Pulmonary artery endothelial cell (primary cell): ENCODE measurements at regions not wholly inside any gene's neighbourhood (a gene's known extent, or its start where the extent isn't known, plus 50 kb on each side); places are given as distances from the start of the nearest gene placed in this dataset.
A peak's percentile ranks its signal among the peaks of the same experiment; 100 is the strongest.
"Not testable (repeated sequence)": the region's sequence is repeated elsewhere in the genome, so short reads cannot be mapped to it uniquely, and the experiment has no call there.

Experiments used
- DNase-seq: peaks from one replicate; pipeline ENCODE4 v3.0.0-alpha.2; 2011; ENCODE audit warnings: low read depth, low spot score

GRCh38 chr3:39558775-39559306 is 91.4 kb downstream of the MOBP start:
- no peak for DNase-seq

- no peak for DNase-seq
These were observed 92.1 kb downstream of the MOBP start for GRCh38 chr3:39559543-39559942.

- no peak for DNase-seq
These were observed 101.0 kb downstream of the MOBP start for GRCh38 chr3:39568508-39568907.

DNA sequence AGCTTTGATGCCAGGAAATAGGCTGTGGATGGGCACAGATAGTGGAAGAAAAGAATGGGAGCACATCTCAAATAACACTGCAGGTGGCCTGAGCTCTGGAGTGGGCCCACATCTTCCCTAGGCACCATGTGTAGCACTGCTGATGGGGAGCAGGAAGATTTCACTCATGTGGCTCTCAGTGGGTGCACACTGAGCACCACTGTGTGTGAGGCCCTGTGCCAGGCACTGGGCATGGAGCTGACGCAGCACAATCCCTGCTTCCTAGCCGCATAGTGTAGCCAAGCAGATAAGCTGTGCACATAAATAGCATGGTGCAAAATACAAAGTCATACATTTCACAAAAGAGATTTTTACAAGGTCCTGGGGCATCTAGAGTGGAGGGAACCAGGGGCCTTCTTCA is 101.6 kb downstream of the MOBP start:
- DNase-seq, result no peak

DNA sequence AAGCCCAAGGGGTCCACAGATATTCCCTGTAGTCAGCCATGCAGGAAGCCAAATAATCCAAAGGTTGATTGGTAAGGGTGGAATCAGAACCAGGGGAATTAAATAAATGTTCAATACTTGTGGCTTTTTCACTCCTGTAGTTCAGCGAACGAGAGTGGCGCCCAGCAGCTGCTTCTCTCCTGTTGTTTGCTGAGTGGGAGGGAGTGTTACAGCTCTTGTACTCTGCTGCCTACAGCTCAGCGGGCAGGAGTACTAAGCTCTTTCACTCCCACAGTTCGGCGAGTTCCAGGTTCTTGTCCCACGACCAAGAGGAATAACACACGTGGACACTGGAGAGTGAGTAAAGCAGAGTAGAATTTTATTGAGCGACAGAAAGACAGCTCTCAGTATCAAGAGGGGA is 105.9 kb downstream of the MOBP start:
- no peak for DNase-seq

GRCh38 chr3:39577541-39577940 is 110.1 kb downstream of the MOBP start:
- DNase-seq, result no peak

DNA sequence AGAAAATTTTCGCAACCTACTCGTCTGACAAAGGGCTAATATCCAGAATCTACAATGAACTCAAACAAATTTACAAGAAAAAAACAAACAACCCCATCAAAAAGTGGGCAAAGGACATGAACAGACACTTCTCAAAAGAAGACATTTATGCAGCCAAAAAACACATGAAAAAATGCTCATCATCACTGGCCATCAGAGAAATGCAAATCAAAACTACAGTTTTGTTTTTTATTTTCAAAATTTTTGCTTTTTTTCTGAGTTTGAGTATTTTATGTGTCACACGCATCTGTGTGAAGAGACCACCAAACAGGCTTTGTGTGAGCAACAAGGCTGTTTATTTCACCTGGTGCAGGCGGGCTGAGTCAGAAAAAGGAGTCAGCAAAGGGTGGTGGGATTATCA is 118.7 kb downstream of the MOBP start:
- DNase-seq, result not testable (repeated sequence)

- DNase-seq, result no peak
These were observed 119.6 kb downstream of the MOBP start for GRCh38 chr3:39587113-39587512.

DNA sequence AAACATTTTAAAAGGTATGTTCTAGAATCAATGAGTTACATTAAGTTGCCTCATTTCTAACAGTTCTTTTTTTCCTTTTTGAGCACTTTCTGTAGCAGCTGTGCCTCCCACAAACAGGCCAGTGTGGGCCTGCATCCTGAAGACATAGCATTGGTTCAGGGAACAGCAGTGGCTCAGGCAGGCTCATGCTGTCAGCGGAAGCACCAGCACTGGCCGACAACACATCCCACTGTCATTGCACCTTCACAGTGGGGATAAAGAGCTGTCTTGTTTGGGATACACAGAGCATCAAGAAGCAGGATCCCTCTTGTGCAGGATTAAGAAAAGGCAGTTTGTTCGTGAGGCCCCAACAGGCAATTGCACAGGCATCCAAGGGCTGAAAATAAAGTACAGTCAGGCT is 123.3 kb downstream of the MOBP start:
- DNase-seq, result no peak

DNA sequence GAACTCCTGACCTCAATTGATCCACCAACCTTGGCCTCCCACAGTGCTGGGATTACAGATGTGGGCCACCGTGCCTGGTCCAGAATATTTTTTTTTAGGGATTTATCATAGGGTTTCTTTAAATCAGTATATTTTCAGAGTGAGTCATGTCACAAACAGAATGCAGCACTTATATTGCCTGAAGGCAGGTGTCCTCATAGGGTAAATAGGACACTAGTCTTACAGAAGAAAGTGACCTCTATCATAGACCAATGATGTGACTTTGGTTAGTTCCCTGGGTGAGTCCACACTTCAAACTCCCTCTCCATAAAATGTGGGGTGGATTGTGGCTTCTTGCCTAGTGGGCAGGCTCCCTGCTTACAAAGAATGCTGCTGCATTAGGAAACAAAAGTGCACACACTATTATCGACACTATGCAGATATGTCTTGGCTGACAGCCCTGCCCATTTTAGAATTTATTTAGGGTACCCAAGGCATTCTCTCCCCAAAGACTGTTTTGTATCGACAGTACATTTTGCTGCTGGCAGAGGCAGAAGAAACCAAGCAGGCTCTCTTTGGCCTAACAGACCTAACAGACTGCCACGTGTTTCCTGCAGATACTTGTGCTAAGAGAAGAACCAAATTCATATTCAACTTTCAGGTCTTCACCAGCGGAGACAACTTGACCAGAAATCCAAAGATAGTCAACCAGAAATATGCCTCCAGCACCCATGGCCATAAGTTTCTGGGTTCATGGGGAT is 125.0 kb downstream of the MOBP start:
- DNase-seq, result no peak

GRCh38 chr3:39593341-39593740 is 125.9 kb downstream of the MOBP start:
- DNase-seq, result peak; percentile 24

DNA sequence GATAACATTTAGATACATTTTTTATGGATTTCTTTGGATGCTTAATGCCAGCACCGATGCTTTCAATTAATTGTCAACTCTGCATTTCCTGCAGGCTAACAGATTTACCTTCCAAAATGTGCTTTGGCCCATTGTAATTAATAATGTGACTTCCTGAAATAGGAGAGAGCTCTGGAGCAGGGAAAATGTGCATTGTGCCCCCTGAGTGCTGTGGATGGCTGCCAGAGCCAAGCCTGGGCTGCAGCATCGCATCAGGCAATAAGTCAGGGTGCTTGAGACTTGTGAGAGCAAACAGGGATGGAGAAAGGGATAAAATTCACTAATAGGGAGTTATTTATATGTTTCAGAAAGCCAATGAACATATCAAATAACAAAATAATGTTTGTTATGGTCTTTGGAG is 133.8 kb downstream of the MOBP start:
- DNase-seq, result no peak

- DNase-seq, result no peak
These were observed 138.4 kb downstream of the MOBP start for GRCh38 chr3:39605837-39606236.

- no peak for DNase-seq
These were observed 158.7 kb downstream of the MOBP start for GRCh38 chr3:39626198-39626597.

GRCh38 chr3:39631136-39631535 is 163.7 kb downstream of the MOBP start:
- DNase-seq, result no peak

DNA sequence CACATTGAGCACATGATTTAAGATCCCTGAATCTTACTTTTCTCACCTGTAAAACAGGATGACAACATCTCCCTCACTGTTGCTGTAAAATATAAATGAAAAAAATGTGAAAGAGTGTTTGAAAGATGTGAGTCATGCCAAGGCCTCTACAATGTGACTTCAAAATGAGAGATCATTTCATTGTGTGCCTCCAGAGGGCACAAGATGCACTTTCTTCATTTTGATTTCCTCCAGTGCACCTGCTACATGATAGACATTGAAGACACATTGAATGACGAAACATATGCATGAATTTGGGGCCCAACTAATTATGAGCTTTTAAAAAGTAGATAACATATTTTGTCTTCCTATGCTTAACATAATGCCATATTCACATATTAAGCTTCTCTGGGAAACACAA is 170.3 kb downstream of the MOBP start:
- peak; percentile 66 for DNase-seq

GRCh38 chr3:39638301-39638700 is 170.8 kb downstream of the MOBP start:
- DNase-seq, result peak; percentile 97

DNA sequence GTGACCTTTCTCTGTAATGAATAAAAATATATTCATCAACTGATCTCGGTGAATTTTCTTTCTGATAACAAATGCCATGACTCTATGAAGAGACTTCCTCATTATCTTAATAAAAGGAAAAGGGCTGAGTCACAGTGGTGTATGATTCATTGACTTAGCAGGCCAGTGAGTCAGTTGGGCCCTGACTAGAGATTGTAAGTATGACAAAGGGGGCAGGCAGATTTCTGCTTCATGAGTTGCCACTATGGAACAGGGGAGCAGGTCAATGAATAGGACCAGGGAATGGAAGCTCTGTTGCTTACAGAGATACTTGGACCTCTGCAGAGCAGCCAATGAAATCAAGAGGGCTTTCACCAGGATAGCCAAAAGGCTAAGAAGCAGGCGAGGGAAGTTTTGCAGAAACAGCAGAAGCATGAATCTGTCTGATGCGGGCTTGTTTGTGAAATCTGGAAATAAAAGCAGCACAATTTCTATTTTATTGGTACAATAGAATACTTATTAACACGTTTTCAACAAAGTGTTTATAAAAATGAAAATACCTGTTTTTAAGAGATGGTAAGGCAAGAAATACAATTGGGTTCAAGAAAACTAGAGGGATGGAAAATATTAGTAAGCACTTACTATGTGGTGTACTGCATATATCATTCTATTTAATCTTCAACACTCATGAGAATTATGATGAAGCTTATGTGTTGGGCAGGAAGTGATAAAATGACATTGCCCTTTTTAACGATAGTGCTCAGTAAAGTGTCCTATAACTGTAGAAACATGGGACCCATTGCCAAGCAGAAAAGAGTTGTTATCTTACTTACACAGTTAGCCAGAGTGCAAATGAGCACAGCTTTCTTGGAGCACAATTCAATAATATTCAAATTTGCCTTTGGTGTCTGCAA is 169.8 kb upstream of the MYRIP start:
- peak; percentile 96 for DNase-seq

GRCh38 chr3:39641274-39641673 is 168.1 kb upstream of the MYRIP start:
- no peak for DNase-seq

DNA sequence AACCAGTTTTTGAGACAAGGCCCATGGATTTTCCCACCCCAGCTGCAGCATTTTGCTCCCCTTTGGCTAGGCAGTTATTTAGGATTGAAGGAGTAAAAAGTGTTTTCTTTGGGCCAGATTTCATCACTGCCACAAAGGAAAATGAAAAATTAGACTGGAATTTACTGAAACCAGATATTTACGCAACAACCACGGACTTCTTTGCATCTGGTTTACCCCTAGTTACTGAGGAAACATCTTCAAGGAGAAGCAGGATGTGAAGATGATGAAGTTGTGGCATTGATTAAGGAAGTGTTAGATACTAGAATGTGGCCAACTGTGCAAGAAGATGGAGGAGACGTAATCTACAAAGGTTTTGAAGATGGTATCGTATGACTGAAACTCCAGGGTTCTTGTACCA is 165.2 kb upstream of the MYRIP start:
- DNase-seq, result no peak

DNA sequence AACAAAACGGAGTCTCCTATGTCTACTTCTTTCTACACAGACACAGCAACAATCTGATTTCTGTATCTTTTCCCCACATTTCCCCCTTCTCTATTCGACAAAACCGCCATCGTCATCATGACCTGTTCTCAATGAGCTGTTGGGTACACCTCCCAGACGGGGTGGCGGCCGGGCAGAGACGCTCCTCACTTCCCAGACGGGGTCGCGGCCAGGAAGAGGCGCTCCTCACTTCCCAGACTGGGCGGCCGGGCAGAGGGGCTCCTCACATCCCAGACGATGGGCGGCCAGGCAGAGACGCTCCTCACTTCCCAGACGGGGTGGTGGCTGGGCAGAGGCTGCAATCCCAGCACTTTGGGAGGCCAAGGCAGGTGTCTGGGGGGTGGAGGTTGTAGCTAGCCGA is 158.2 kb upstream of the MYRIP start:
- DNase-seq, result not testable (repeated sequence)

DNA sequence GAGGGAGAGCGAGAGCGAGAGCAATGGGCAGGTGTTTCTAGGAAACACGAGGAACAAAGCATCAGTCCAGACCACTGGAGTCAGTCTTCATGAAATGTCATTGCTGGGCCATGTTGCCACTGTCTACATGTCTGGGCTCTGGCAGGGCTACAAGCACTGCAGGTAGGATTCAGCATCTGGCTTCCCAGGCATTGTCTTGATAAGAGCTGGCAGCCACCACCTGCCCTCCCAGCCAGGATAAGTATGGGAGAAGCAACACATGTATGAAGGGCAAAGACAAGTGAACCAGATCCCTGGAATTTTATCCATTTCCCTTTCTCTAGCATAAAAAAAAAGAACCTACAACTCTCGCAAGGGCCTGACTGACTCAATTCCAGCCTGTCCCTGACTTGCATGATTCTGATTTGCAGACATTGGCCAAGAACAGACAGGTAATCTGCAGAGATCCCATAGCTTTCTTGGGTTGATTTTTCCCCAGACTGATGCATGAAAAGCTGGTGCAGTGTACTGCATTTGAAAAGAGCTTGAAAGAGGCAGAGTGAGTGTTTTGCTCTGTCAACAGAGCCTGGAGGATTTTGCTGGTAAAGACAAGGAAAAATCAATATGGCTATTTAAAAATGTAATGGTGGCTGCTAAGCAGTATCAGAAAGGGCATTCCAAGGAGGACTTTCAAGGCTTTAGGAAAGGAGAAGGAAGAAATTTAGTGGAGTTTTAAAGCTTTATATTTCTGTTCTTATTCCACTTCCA is 157.2 kb upstream of the MYRIP start:
- no peak for DNase-seq
